SK-N-SH treated with all-trans-retinoic acid at 6 μM for 48 hours (cell line): ENCODE measurements at regions not wholly inside any gene's neighbourhood (a gene's known extent, or its start where the extent isn't known, plus 50 kb on each side); places are given as distances from the start of the nearest gene placed in this dataset.

Experiments used
- ATAC-seq: fragments of 200-7000 bp; cut with Tn5 transposase; 3 replicates; pipeline ENCODE4 v1.9.1; 2020; ENCODE audit warnings: mild to moderate bottlenecking, moderate library complexity
- ARNTL ChIP-seq: fragments of 450-650 bp; formaldehyde crosslinking; IDR thresholded peaks from 2 replicates; pipeline ENCODE4 v1.5.0; 2020; ENCODE audit warnings: low read depth, mild to moderate bottlenecking, moderate library complexity, borderline replicate concordance
- BACH2 ChIP-seq: fragments of 250-450 bp; sonication (Bioruptor Pico); IDR thresholded peaks from 2 replicates; pipeline ENCODE4 v1.9.0; 2021; ENCODE audit warnings: mild to moderate bottlenecking, borderline replicate concordance
- CREB5 ChIP-seq: fragments of 250-450 bp; sonication (Bioruptor Pico); IDR thresholded peaks from 2 replicates; pipeline ENCODE4 v1.5.1; 2020; ENCODE audit warnings: low read depth, mild to moderate bottlenecking, moderate library complexity
- CSDC2 ChIP-seq: fragments of 250-450 bp; sonication (Bioruptor Pico); IDR thresholded peaks from 2 replicates; pipeline ENCODE4 v1.5.0; 2020; ENCODE audit warnings: mild to moderate bottlenecking, moderate library complexity
- CSRNP3 ChIP-seq: fragments of 250-450 bp; sonication (Bioruptor Pico); IDR thresholded peaks from 2 replicates; pipeline ENCODE4 v1.5.1; 2021; ENCODE audit warnings: mild to moderate bottlenecking, moderate library complexity
- ESRRG ChIP-seq: fragments of 250-450 bp; sonication (Bioruptor Pico); IDR thresholded peaks from 2 replicates; pipeline ENCODE4 v1.6.1; 2021; ENCODE audit warnings: mild to moderate bottlenecking
- GLIS3 ChIP-seq: fragments of 250-450 bp; sonication (Bioruptor Pico); IDR thresholded peaks from 2 replicates; pipeline ENCODE4 v1.5.0; 2020; ENCODE audit warnings: mild to moderate bottlenecking, moderate library complexity
- ISL1 ChIP-seq: fragments of 250-450 bp; sonication (Bioruptor Pico); IDR thresholded peaks from 2 replicates; pipeline ENCODE4 v2.1.2; 2022; ENCODE audit warnings: mild to moderate bottlenecking, moderate library complexity
- OSR1 ChIP-seq: fragments of 250-450 bp; sonication (Bioruptor Pico); IDR thresholded peaks from 2 replicates; pipeline ENCODE4 v1.8.0; 2022; ENCODE audit warnings: moderate library complexity, mild to moderate bottlenecking, inconsistent platforms
- POU6F1 ChIP-seq: fragments of 250-450 bp; sonication (Bioruptor Pico); IDR thresholded peaks from 2 replicates; pipeline ENCODE4 v1.8.0; 2021; ENCODE audit warnings: low read depth, mild to moderate bottlenecking, moderate library complexity, borderline replicate concordance
- PPARA ChIP-seq: fragments of 250-450 bp; sonication (Bioruptor Pico); IDR thresholded peaks from 2 replicates; pipeline ENCODE4 v1.5.0; 2020; ENCODE audit warnings: mild to moderate bottlenecking, borderline replicate concordance
- RARB ChIP-seq: fragments of 250-450 bp; sonication (Bioruptor Pico); IDR thresholded peaks from 2 replicates; pipeline ENCODE4 v1.8.0; 2021; ENCODE audit warnings: mild to moderate bottlenecking, moderate library complexity
- SNAI2 ChIP-seq: fragments of 250-450 bp; sonication (Bioruptor Pico); IDR thresholded peaks from 2 replicates; pipeline ENCODE4 v1.5.0; 2020; ENCODE audit warnings: mild to moderate bottlenecking, moderate library complexity
- TCF4 ChIP-seq: fragments of 250-450 bp; sonication (Bioruptor Pico); IDR thresholded peaks from 2 replicates; pipeline ENCODE4 v1.8.0; 2021; ENCODE audit warnings: mild to moderate bottlenecking, moderate library complexity, borderline replicate concordance
- TOX ChIP-seq: fragments of 250-450 bp; sonication (Bioruptor Pico); IDR thresholded peaks from 2 replicates; pipeline ENCODE4 v1.8.0; 2021; ENCODE audit warnings: mild to moderate bottlenecking, moderate library complexity, borderline replicate concordance
- ZC3H10 ChIP-seq: fragments of 250-450 bp; sonication (Bioruptor Pico); IDR thresholded peaks from 2 replicates; pipeline ENCODE4 v1.5.1; 2021; ENCODE audit warnings: mild to moderate bottlenecking, moderate library complexity
- ZFP3 ChIP-seq: fragments of 250-450 bp; sonication (Bioruptor Pico); IDR thresholded peaks from 2 replicates; pipeline ENCODE4 v1.5.0; 2020; ENCODE audit warnings: mild to moderate bottlenecking, moderate library complexity
- ZFP30 ChIP-seq: fragments of 450-650 bp; formaldehyde crosslinking; IDR thresholded peaks from 2 replicates; pipeline ENCODE4 v1.5.0; 2022; ENCODE audit warnings: mild to moderate bottlenecking, moderate library complexity
- ZNF565 ChIP-seq: fragments of 450-650 bp; formaldehyde crosslinking; conservative IDR thresholded peaks from 2 replicates; pipeline ENCODE4 v1.5.0; 2020; ENCODE audit warnings: low read depth, mild to moderate bottlenecking, moderate library complexity
- ZNF70 ChIP-seq: fragments of 450-650 bp; formaldehyde crosslinking; IDR thresholded peaks from 2 replicates; pipeline ENCODE4 v1.5.0; 2020; ENCODE audit warnings: mild to moderate bottlenecking, moderate library complexity
- ZNF8 ChIP-seq: fragments of 450-650 bp; formaldehyde crosslinking; IDR thresholded peaks from 2 replicates; pipeline ENCODE4 v1.5.0; 2020; ENCODE audit warnings: mild to moderate bottlenecking, moderate library complexity
- TF ChIP-seq, protein P1 (sequence below): fragments of 250-450 bp; sonication (Bioruptor Pico); IDR thresholded peaks from 2 replicates; pipeline ENCODE4 v1.8.0; 2020; ENCODE audit warnings: mild to moderate bottlenecking, moderate library complexity, borderline replicate concordance
- TF ChIP-seq, protein P2 (sequence below): fragments of 250-450 bp; sonication (Bioruptor Pico); IDR thresholded peaks from 2 replicates; pipeline ENCODE4 v1.5.0; 2020; ENCODE audit warnings: mild to moderate bottlenecking, moderate library complexity

DNA sequence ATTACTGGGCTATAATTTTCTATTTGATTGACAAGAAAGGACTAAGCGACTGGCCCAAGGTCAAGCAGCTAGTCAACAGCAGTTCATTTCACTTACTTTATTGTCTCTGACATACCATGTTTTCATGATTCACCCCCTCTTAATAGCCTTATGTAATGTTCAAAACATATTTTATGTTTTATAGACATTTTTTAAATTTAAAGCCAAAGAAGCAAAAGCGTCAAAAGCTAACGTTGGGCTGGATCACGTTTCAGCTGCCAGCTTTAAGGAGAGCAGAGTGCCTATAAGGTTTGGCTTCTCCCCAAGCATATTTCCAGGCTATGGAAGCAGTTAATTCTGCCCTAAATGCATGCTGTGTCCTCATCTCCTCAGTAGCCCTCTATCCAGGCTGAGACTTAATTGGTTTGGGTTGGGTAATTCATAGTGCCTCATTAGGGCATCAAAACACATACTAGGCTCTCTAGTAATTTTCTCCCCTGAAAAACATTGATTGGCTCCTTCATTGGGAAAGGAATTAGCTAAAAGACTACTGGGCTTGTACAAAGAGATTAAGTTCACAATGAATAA, 94.8 kb upstream of the CREB1 start:
- no peak for ATAC-seq
- no peak for TF ChIP-seq OSR1
- peak; percentile 58; the same call in 1 of the 2 replicates for TF ChIP-seq TOX (CRISPR knock-in tag)

- no peak; the same call in 1 of the 2 replicates for TF ChIP-seq POU6F1
- 0 out of 2 replicates have a peak, but pooled peaks have one; percentile 55 for TF ChIP-seq SNAI2 (CRISPR knock-in tag)
- no peak for TF ChIP-seq CSDC2 (CRISPR knock-in tag)
- no peak for TF ChIP-seq ARNTL
- no peak for TF ChIP-seq ZFP3 (CRISPR knock-in tag)
- no peak; the same call in 1 of the 2 replicates for TF ChIP-seq PPARA (CRISPR knock-in tag)
- TF ChIP-seq, protein P1, sequence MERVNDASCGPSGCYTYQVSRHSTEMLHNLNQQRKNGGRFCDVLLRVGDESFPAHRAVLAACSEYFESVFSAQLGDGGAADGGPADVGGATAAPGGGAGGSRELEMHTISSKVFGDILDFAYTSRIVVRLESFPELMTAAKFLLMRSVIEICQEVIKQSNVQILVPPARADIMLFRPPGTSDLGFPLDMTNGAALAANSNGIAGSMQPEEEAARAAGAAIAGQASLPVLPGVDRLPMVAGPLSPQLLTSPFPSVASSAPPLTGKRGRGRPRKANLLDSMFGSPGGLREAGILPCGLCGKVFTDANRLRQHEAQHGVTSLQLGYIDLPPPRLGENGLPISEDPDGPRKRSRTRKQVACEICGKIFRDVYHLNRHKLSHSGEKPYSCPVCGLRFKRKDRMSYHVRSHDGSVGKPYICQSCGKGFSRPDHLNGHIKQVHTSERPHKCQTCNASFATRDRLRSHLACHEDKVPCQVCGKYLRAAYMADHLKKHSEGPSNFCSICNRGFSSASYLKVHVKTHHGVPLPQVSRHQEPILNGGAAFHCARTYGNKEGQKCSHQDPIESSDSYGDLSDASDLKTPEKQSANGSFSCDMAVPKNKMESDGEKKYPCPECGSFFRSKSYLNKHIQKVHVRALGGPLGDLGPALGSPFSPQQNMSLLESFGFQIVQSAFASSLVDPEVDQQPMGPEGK (CRISPR knock-in tag) = no peak
- TF ChIP-seq ISL1 = peak; percentile 92
- TF ChIP-seq BACH2 (CRISPR knock-in tag) = no peak
- no peak for TF ChIP-seq ZFP30 (CRISPR knock-in tag)
- TF ChIP-seq OSR1 = no peak
- TF ChIP-seq CSRNP3 (CRISPR knock-in tag) = no peak
- TF ChIP-seq GLIS3 = 0 out of 2 replicates have a peak, but pooled peaks have one; percentile 44
- TF ChIP-seq TCF4 (CRISPR knock-in tag) = peak; percentile 81
- TF ChIP-seq TOX (CRISPR knock-in tag) = 0 out of 2 replicates have a peak, but pooled peaks have one; percentile 16
- TF ChIP-seq ZNF8 = no peak
- TF ChIP-seq ZNF70 (CRISPR knock-in tag) = no peak
- peak; percentile 39; the same call in 1 of the 2 replicates for TF ChIP-seq ZC3H10
- TF ChIP-seq, protein P2, sequence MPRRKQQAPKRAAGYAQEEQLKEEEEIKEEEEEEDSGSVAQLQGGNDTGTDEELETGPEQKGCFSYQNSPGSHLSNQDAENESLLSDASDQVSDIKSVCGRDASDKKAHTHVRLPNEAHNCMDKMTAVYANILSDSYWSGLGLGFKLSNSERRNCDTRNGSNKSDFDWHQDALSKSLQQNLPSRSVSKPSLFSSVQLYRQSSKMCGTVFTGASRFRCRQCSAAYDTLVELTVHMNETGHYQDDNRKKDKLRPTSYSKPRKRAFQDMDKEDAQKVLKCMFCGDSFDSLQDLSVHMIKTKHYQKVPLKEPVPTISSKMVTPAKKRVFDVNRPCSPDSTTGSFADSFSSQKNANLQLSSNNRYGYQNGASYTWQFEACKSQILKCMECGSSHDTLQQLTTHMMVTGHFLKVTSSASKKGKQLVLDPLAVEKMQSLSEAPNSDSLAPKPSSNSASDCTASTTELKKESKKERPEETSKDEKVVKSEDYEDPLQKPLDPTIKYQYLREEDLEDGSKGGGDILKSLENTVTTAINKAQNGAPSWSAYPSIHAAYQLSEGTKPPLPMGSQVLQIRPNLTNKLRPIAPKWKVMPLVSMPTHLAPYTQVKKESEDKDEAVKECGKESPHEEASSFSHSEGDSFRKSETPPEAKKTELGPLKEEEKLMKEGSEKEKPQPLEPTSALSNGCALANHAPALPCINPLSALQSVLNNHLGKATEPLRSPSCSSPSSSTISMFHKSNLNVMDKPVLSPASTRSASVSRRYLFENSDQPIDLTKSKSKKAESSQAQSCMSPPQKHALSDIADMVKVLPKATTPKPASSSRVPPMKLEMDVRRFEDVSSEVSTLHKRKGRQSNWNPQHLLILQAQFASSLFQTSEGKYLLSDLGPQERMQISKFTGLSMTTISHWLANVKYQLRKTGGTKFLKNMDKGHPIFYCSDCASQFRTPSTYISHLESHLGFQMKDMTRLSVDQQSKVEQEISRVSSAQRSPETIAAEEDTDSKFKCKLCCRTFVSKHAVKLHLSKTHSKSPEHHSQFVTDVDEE = peak; percentile 98
- no peak; the same call in 1 of the 2 replicates for TF ChIP-seq CREB5 (CRISPR knock-in tag)
- TF ChIP-seq ZNF565 (CRISPR knock-in tag) = no peak
- 0 out of 2 replicates have a peak, but pooled peaks have one; percentile 51 for TF ChIP-seq ESRRG
- 0 out of 2 replicates have a peak, but pooled peaks have one; percentile 40 for TF ChIP-seq RARB (CRISPR knock-in tag)
- ATAC-seq = peak; percentile 74
These were observed 92.6 kb upstream of the CREB1 start for GRCh38 chr2:207437136-207437523.
